ENCODE measurements at regions not wholly inside any gene's neighbourhood (a gene's known extent, or its start where the extent isn't known, plus 50 kb on each side); places are given as distances from the start of the nearest gene placed in this dataset.
A peak's percentile ranks its signal among the peaks of the same experiment; 100 is the strongest.

DNA sequence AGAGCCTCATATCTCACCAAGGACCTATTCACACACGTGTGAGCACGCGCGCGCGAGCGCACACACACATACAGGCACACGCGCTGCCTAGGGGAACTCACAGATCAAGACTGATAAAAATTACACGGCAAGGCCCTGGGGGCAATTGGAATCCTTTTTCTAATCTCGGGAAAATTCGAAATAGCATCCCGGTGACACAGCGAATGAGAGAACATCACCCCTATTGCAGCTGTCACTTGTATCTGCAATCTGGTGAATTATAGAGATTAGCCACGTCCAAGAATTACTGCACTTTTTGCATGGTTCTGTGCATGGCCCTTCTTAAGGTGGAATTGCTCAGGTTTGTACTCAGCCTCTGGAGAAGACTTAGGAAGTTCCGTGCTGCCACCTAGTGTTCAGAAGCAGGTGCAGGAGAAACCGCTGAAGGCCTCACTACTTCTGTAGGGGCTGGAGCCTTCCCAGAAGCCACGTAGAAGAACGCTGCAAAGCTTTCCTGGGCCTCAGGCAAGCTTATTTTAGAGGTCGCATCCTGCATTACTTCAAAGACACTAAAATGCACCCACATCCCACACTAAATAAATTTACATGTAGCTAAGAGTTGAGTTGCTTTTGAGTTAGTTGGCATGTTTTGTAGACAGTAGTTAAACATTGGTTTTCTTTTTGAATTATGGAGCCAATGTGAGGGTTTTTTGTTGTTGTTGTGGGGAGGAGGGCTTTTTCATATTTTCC, 229.2 kb upstream of the CAMK1G start:
- Histone ChIP-seq H3K9ac (ENCODE audit: low read length) (no peak overlapping the region), H3K27ac (ENCODE audit: low read depth, low read length) (no peak overlapping the region), H2AFZ (ENCODE audit: low read depth, low read length, severe bottlenecking) (no peak overlapping the region), H3K9me2 (replicated peaks; ENCODE audit: insufficient read depth, low read length) (no peaks in the 10 kb centered on the region), H3K4me3 (ENCODE audit: insufficient read depth, low read length, poor library complexity, severe bottlenecking) (no peak overlapping the region), H4K20me1 (ENCODE audit: low read depth, low read length) (no peaks in the 10 kb centered on the region), H3K79me2 (ENCODE audit: insufficient read depth, low read length) (no peaks in the 10 kb centered on the region), H3K27me3 (ENCODE audit: low read length) (no peaks in the 10 kb centered on the region), H3K4me2 (ENCODE audit: low read depth, low read length, poor library complexity, severe bottlenecking) (no peak overlapping the region), H3K9me3 (ENCODE audit: insufficient read depth, low read length) (no peaks in the 10 kb centered on the region), H3K36me3 (ENCODE audit: low read length) (no peaks in the 10 kb centered on the region), H3F3A (ENCODE audit: insufficient read depth) (no peaks in the 10 kb centered on the region)
- TF ChIP-seq EZH2phosphoT487 (conservative IDR thresholded peaks at IDR 0.05; ENCODE audit: low read length), result no peak
- TF ChIP-seq, protein P1, sequence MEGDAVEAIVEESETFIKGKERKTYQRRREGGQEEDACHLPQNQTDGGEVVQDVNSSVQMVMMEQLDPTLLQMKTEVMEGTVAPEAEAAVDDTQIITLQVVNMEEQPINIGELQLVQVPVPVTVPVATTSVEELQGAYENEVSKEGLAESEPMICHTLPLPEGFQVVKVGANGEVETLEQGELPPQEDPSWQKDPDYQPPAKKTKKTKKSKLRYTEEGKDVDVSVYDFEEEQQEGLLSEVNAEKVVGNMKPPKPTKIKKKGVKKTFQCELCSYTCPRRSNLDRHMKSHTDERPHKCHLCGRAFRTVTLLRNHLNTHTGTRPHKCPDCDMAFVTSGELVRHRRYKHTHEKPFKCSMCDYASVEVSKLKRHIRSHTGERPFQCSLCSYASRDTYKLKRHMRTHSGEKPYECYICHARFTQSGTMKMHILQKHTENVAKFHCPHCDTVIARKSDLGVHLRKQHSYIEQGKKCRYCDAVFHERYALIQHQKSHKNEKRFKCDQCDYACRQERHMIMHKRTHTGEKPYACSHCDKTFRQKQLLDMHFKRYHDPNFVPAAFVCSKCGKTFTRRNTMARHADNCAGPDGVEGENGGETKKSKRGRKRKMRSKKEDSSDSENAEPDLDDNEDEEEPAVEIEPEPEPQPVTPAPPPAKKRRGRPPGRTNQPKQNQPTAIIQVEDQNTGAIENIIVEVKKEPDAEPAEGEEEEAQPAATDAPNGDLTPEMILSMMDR (IDR thresholded peaks at IDR 0.05; ENCODE audit: insufficient read depth, low read length, poor library complexity, severe bottlenecking), result peak; percentile 82

DNA sequence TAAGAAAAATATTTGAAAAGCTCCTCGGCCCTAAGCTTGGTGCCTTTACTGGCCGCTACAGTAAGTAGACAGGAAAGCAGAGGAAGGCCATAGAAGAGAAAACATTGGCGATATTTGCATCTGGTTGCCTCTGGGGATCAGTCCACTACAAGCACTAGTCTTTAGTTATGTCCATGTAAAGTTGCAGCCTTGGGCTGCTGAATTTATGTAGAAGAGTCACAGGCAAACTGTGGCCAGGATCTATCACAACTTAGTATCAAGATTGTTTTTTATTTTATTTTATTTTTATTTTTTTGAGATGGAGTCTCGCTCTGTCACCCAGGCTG, 228.7 kb upstream of the CAMK1G start:
- no peak overlapping the region for H3K9ac ChIP-seq (ENCODE audit: low read length)
- no peak overlapping the region for H3K4me3 ChIP-seq (ENCODE audit: insufficient read depth, low read length, poor library complexity, severe bottlenecking)
- H3K27ac ChIP-seq (ENCODE audit: low read depth, low read length), result no peak overlapping the region
- H4K20me1 ChIP-seq (ENCODE audit: low read depth, low read length), result no peaks in the 10 kb centered on the region
- no peaks in the 10 kb centered on the region for H3K27me3 ChIP-seq (ENCODE audit: low read length)
- H2AFZ ChIP-seq (ENCODE audit: low read depth, low read length, severe bottlenecking), result no peak overlapping the region
- no peaks in the 10 kb centered on the region for H3K36me3 ChIP-seq (ENCODE audit: low read length)
- H3F3A ChIP-seq (ENCODE audit: insufficient read depth), result no peaks in the 10 kb centered on the region
- no peaks in the 10 kb centered on the region for H3K9me2 ChIP-seq (replicated peaks; ENCODE audit: insufficient read depth, low read length)
- TF ChIP-seq EZH2phosphoT487 (conservative IDR thresholded peaks at IDR 0.05; ENCODE audit: low read length), result no peak
- TF ChIP-seq, protein P1 (IDR thresholded peaks at IDR 0.05; ENCODE audit: insufficient read depth, low read length, poor library complexity, severe bottlenecking), result no peak
- no peaks in the 10 kb centered on the region for H3K9me3 ChIP-seq (ENCODE audit: insufficient read depth, low read length)
- no peaks in the 10 kb centered on the region for H3K79me2 ChIP-seq (ENCODE audit: insufficient read depth, low read length)
- H3K4me2 ChIP-seq (ENCODE audit: low read depth, low read length, poor library complexity, severe bottlenecking), result no peak overlapping the region

DNA sequence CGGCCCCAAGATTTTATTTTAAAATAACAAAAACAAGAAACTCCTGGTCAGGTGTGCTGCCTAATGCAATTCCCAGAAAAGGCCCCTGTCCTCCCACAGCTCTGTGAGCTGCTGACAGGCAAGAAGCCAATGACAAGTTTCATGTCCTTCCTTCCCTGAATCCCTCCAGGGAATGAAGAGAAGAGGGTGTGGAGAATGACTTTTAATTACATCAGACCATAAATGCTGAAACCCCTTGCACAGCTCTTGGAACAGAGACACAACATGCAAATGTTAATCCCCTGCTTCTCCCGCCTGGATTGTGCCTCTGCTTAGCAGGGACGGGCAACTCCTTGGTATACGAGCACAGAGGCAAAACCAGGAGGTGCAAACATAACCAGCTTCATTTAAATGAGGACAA, 228.1 kb upstream of the CAMK1G start:
- Histone ChIP-seq H3K9ac (ENCODE audit: low read length) (no peak overlapping the region), H2AFZ (ENCODE audit: low read depth, low read length, severe bottlenecking) (no peak overlapping the region), H3K27ac (ENCODE audit: low read depth, low read length) (no peak overlapping the region)

More for the DNA sequence above, 228.1 kb upstream of the CAMK1G start:
- H3F3A ChIP-seq (ENCODE audit: insufficient read depth), result no peaks in the 10 kb centered on the region
- no peaks in the 10 kb centered on the region for H4K20me1 ChIP-seq (ENCODE audit: low read depth, low read length)
- no peak overlapping the region for H3K4me3 ChIP-seq (ENCODE audit: insufficient read depth, low read length, poor library complexity, severe bottlenecking)
- no peaks in the 10 kb centered on the region for H3K9me3 ChIP-seq (ENCODE audit: insufficient read depth, low read length)
- H3K79me2 ChIP-seq (ENCODE audit: insufficient read depth, low read length), result no peaks in the 10 kb centered on the region
- TF ChIP-seq, protein P1 (IDR thresholded peaks at IDR 0.05; ENCODE audit: insufficient read depth, low read length, poor library complexity, severe bottlenecking), result no peak
- TF ChIP-seq EZH2phosphoT487 (conservative IDR thresholded peaks at IDR 0.05; ENCODE audit: low read length), result no peak
- H3K27me3 ChIP-seq (ENCODE audit: low read length), result no peaks in the 10 kb centered on the region
- H3K4me2 ChIP-seq (ENCODE audit: low read depth, low read length, poor library complexity, severe bottlenecking), result no peak overlapping the region
- no peaks in the 10 kb centered on the region for H3K9me2 ChIP-seq (replicated peaks; ENCODE audit: insufficient read depth, low read length)
- H3K36me3 ChIP-seq (ENCODE audit: low read length), result no peaks in the 10 kb centered on the region

Data from SU-DHL-6 (cell line).